Astrocyte (in vitro differentiated cells and primary cell): ENCODE measurements at regions not wholly inside any gene's neighbourhood (a gene's known extent, or its start where the extent isn't known, plus 50 kb on each side); places are given as distances from the start of the nearest gene placed in this dataset.
"Not testable (repeated sequence)": the region's sequence is repeated elsewhere in the genome, so short reads cannot be mapped to it uniquely, and the experiment has no call there.

Source experiments
- DNase-seq: peaks from one replicate; pipeline ENCODE4 v3.0.0-alpha.2; 2010; ENCODE audit warnings: low read depth
- FAIRE-seq: peaks from 2 replicates; lab custom pipeline; 2011; peaks lifted over from hg19 to GRCh38; lab: Jason Lieb, UNC
- H2AFZ ChIP-seq: 2 replicates; pipeline ENCODE4 v1.6.0; 2012; ENCODE audit warnings: low read depth, low read length, inconsistent platforms
- H3K27ac ChIP-seq: 2 replicates; pipeline ENCODE4 v1.5.1; 2011; ENCODE audit warnings: low read depth, low read length, inconsistent platforms
- H3K27me3 ChIP-seq: 2 replicates; pipeline ENCODE4 v1.6.0; 2011; ENCODE audit warnings: low read length, inconsistent platforms; ENCODE audit not compliant: insufficient read depth
- H3K36me3 ChIP-seq: 2 replicates; pipeline ENCODE4 v1.5.1; 2011; ENCODE audit warnings: low read length, inconsistent platforms; ENCODE audit not compliant: insufficient read depth
- H3K4me1 ChIP-seq: 2 replicates; pipeline ENCODE4 v1.5.1; 2011; ENCODE audit warnings: low read length, inconsistent platforms; ENCODE audit not compliant: insufficient read depth
- H3K4me2 ChIP-seq: 2 replicates; pipeline ENCODE4 v1.6.0; 2012; ENCODE audit warnings: low read length, inconsistent platforms
- H3K4me3 ChIP-seq: 2 replicates; pipeline ENCODE4 v1.5.1; 2011; ENCODE audit warnings: low read depth, mild to moderate bottlenecking, low read length, inconsistent platforms; ENCODE audit not compliant: insufficient read depth
- H3K79me2 ChIP-seq: 2 replicates; pipeline ENCODE4 v1.6.0; 2012; ENCODE audit warnings: mild to moderate bottlenecking, low read length, inconsistent platforms; ENCODE audit not compliant: insufficient read depth
- H3K9ac ChIP-seq: 2 replicates; pipeline ENCODE4 v1.6.0; 2012; ENCODE audit warnings: mild to moderate bottlenecking, low read length, inconsistent platforms
- H3K9me3 ChIP-seq: 2 replicates; pipeline ENCODE4 v1.5.1; 2012; ENCODE audit warnings: low read depth, mild to moderate bottlenecking, low read length, inconsistent platforms; ENCODE audit not compliant: insufficient read depth
- H4K20me1 ChIP-seq: 2 replicates; pipeline ENCODE4 v1.6.0; 2012; ENCODE audit warnings: low read length, inconsistent platforms; ENCODE audit not compliant: insufficient read depth
- H3K27ac Mint-ChIP-seq: one replicate; pipeline ENCODE4 v1.8.0; 2021; ENCODE audit warnings: mild to moderate bottlenecking, mixed read lengths; ENCODE audit not compliant: unreplicated experiment
- H3K27me3 Mint-ChIP-seq: one replicate; pipeline ENCODE4 v1.8.0; 2021; ENCODE audit warnings: low read depth, mixed read lengths; ENCODE audit not compliant: unreplicated experiment
- H3K36me3 Mint-ChIP-seq: one replicate; pipeline ENCODE4 v1.8.0; 2021; ENCODE audit warnings: low read depth, mixed read lengths; ENCODE audit not compliant: unreplicated experiment
- H3K4me1 Mint-ChIP-seq: one replicate; pipeline ENCODE4 v1.8.0; 2021; ENCODE audit warnings: low read depth, mixed read lengths; ENCODE audit not compliant: unreplicated experiment
- H3K4me3 Mint-ChIP-seq: one replicate; pipeline ENCODE4 v1.8.0; 2021; ENCODE audit warnings: mild to moderate bottlenecking, moderate library complexity, mixed read lengths; ENCODE audit not compliant: unreplicated experiment
- H3K9me3 Mint-ChIP-seq: one replicate; pipeline ENCODE4 v1.8.0; 2021; ENCODE audit warnings: mild to moderate bottlenecking, mixed read lengths; ENCODE audit not compliant: unreplicated experiment
- CTCF ChIP-seq: IDR thresholded peaks from 2 replicates; pipeline ENCODE4 v1.5.1; 2011; ENCODE audit warnings: low read depth, mild to moderate bottlenecking, inconsistent platforms, low read length, moderate library complexity; ENCODE audit not compliant: insufficient read depth
- EZH2 ChIP-seq: IDR thresholded peaks from 2 replicates; pipeline ENCODE4 v1.6.1; 2012; ENCODE audit warnings: mild to moderate bottlenecking, low read length, inconsistent platforms; ENCODE audit not compliant: insufficient read depth

GRCh38 chr16:50489182-50489581 is 59.0 kb upstream of the NKD1 start:
- H3K4me3 Mint-ChIP-seq: no peak overlapping the region
- FAIRE-seq: no peak
- no peaks in the 10 kb centered on the region for H3K4me1 Mint-ChIP-seq
- no peaks in the 10 kb centered on the region for H3K36me3 Mint-ChIP-seq
- DNase-seq: no peak
- no peak overlapping the region for H3K4me2 ChIP-seq
- H3K27me3 Mint-ChIP-seq: peaks cover 33% of the 10 kb centered on the region
- no peaks in the 10 kb centered on the region for H3K36me3 ChIP-seq
- no peaks in the 10 kb centered on the region for H3K9me3 ChIP-seq
- H3K27me3 ChIP-seq: no peaks in the 10 kb centered on the region
- no peak overlapping the region for H3K9ac ChIP-seq
- H3K27ac Mint-ChIP-seq: no peak overlapping the region
- no peak overlapping the region for H3K4me3 ChIP-seq
- peaks cover 12% of the 10 kb centered on the region for H3K9me3 Mint-ChIP-seq
- TF ChIP-seq EZH2 (no peak), CTCF (no peak)
- no peaks in the 10 kb centered on the region for H3K79me2 ChIP-seq
- H4K20me1 ChIP-seq: no peaks in the 10 kb centered on the region
- H3K27ac ChIP-seq: no peak overlapping the region
- no peak overlapping the region for H2AFZ ChIP-seq
- no peaks in the 10 kb centered on the region for H3K4me1 ChIP-seq

DNA sequence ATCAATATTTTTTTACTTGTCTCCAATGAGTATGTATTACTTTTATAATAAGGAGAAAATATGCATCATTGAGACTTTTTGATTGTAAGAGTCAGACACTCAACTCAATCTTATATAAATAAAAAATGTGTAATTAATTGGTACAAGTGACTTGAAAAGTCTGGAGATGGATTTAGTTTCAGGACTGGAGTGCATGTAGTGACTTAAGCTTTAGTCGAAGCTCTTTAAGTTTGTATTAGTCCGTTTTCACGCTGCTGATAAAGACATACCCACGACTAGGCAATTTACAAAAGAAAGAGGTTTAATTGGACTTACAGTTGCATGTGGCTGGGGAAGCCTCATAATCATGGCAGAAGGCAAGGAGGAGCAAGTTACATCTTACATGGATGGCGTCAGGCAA is 60.7 kb upstream of the NKD1 start:
- Histone ChIP-seq H3K9me3 (no peaks in the 10 kb centered on the region), H3K4me3 (no peak overlapping the region), H3K27me3 (no peaks in the 10 kb centered on the region), H3K4me1 (no peaks in the 10 kb centered on the region), H3K36me3 (no peaks in the 10 kb centered on the region), H4K20me1 (no peaks in the 10 kb centered on the region), H2AFZ (no peak overlapping the region), H3K4me2 (no peak overlapping the region), H3K27ac (no peak overlapping the region), H3K79me2 (no peaks in the 10 kb centered on the region), H3K9ac (no peak overlapping the region)
- no peaks in the 10 kb centered on the region for H3K4me1 Mint-ChIP-seq
- TF ChIP-seq CTCF: no peak
- no peak for TF ChIP-seq EZH2
- H3K36me3 Mint-ChIP-seq: no peaks in the 10 kb centered on the region
- DNase-seq (no peak), FAIRE-seq (no peak)
- H3K27ac Mint-ChIP-seq: no peak overlapping the region
- H3K27me3 Mint-ChIP-seq: peaks cover 33% of the 10 kb centered on the region
- no peak overlapping the region for H3K4me3 Mint-ChIP-seq
- peaks cover 17% of the 10 kb centered on the region for H3K9me3 Mint-ChIP-seq

DNA sequence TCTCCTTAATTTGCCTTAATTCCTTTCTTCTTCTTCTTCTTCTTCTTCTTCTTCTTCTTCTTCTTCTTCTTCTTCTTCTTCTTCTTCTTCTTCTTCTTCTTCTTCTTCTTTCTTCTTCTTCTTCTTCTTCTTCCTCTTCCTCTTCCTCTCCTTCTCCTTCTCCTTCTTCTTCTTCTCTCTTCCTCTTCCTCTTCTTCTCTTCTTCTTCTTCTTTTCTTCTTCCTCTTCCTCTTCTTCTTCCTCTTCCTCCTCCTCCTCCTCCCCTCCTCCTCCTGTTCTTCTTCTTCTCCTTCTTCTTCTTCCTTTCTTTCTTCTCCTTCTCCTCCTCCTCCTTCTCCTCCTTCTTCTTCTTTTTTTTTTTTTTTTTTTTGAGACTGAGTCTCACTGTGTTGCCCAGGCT is 62.0 kb upstream of the NKD1 start:
- H3K27me3 Mint-ChIP-seq: peaks cover 33% of the 10 kb centered on the region
- H3K79me2 ChIP-seq, H3K27me3 ChIP-seq, DNase-seq, H3K9me3 ChIP-seq, H3K4me3 Mint-ChIP-seq, H3K27ac Mint-ChIP-seq, H4K20me1 ChIP-seq, H3K4me3 ChIP-seq, H3K36me3 ChIP-seq, H3K4me1 ChIP-seq, FAIRE-seq, H3K4me1 Mint-ChIP-seq, H3K36me3 Mint-ChIP-seq, H3K9ac ChIP-seq, H2AFZ ChIP-seq, H3K27ac ChIP-seq, H3K4me2 ChIP-seq: not testable (repeated sequence)
- peaks cover 17% of the 10 kb centered on the region for H3K9me3 Mint-ChIP-seq
